NCI-H526 treated with DMSO at 0.1 percent for 48 hours (cell line): ENCODE measurements at regions not wholly inside any gene's neighbourhood (a gene's known extent, or its start where the extent isn't known, plus 50 kb on each side); places are given as distances from the start of the nearest gene placed in this dataset.

Source experiments
- DNase-seq: peaks from one replicate; lab custom pipeline; 2025; lab: John Stamatoyannopoulos, UW

GRCh38 chr13:112194167-112194530, 127.2 kb downstream of the SOX1 start:
- no peak for DNase-seq

DNA sequence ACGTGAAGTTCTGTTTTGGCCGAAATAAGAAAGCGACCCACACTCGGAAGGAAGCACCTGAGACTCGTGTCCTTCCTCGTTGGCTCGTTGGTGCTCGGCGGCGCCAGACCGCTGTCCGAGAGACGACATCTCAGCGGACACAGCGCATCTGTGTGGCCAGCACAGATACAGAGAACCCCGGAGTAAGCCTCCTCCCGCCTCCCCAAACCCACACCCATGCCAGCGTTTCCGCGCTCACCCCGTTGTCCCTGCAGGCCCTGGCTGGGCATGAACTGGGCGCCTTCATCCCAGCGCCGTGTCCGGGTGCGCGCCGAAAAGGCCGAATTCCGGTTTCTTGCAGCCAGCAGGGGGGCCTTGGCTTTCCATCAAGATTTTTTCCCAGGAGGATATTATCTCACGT, 127.6 kb downstream of the SOX1 start:
- no peak for DNase-seq

- no peak for DNase-seq
Observed at GRCh38 chr13:112198396-112199010, 131.6 kb downstream of the SOX1 start.

DNA sequence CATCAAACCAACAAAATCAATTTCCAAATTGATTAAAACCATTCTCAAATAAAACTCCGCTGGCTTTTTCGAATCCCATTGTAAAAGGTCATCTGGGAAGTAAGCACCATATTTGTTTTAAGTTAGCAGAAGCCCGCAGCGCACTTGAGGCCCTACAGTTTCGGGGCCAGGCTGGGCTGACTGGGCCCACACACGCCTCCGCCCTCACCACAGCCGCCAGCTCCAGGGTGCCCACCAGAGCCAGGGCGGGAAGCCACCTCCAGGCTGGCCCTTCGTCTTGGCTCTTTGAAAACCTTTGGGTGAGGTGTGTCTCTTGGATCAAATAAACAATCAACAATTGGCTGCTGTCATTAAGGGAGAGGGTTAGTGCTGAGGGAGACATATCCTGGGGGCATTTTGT, 133.3 kb downstream of the SOX1 start:
- no peak for DNase-seq

DNA sequence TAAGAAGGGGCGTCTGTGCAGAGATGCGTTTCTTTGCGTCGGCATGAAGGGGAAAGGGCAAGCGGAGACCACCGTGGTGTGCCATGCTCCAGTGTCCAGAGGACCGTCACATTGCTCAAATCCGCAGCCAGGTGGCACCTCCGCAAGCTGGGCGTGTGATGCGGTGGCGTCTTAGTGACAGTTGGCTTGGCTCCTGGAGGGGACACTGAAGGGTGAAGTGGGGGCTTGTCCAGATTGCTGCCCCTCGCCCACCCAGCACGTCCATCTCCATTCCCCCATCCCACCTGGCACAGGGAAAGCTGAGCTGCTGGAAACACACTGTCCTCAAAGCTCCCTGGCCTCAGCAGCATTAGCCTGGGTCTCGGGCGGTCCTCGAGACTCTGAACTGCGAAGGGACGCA, 135.3 kb downstream of the SOX1 start:
- DNase-seq: no peak

GRCh38 chr13:112202966-112203365, 136.0 kb downstream of the SOX1 start:
- no peak for DNase-seq

GRCh38 chr13:112203614-112204013, 136.7 kb downstream of the SOX1 start:
- no peak for DNase-seq

DNA sequence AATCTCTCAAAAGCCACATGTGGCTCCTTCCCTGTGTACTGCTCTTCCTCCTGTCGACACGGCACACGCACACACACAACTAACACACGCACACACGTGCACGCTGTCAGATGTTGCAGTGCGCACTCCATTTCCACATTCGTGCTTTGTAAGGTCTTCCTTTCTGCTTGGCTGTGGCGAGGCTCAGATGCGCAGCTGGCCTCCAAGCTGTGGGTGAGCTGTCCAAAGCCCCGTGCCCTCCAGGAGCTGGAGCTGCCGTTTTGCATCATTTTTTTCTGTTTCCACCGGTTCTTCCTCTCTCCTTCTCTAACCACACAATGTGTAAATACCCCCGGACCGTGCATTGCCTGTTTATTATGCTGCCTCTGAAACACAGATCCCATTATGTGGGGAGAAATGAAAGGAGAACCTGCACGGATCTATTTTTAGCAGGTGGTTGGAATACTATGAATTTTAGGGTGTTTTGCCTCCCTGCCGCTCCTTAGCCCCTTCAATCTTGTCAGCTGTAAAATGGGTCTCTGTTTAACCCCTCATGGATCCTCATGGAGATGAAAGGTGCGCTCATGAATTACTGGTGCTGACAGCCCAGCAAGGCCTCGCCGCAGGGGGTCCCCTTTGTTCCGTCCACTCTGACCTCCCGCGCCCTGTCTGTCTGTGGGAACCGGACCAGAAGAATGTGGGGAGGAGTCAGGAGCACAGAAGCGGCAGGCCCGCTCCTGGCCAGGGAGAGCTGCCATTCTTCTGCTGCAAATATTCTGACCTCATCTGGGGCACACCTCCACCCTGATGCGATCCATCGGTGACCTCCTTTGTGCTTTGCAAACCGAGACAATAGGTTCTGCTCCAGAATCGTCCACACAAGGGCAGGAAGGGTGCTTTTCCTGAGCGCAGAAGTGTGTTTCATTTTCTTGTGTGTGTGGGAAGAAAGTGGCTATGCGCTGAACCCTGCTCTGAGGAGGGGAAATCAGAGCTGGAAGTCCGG, 137.7 kb downstream of the SOX1 start:
- DNase-seq: no peak

GRCh38 chr13:112205990-112206389, 139.0 kb downstream of the SOX1 start:
- no peak for DNase-seq

DNA sequence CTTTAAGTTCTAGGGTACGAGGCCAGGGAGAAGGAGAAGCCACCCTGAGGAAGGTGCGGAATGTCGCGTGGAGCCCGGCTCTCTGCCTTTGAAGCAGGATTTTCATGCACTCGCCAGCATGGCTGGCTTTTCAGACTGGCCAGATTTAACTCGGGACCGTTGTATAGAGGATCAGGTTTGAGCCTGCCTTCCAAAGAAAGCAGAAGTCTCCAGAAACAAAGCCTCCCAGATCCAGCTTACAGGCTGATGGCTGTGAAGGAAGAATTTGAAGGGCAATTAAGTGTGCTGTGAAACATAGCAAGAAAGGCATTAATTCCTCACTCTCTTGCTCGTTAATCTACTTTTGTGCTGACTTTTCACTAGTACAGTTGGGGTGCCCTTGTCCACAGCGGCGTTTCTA, 140.2 kb downstream of the SOX1 start:
- no peak for DNase-seq

DNA sequence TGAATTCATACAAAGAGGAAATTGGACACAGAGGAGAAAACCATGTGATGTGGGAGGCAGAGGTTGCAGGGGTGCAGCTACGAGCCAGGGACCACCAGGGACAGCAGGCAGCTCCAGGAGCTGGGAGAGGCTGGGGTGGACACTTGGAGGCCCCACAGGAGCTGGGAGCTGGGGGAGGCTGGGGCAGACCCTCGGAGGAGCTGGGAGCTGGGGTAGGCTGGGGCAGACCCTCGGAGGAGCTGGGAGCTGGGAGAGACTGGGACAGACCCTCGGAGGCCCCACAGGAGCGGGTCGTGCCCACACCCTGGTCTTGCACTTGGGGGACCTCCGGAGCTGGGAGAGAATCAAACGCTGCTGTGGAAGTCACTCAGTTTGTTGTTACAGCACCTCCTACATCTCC, 141.7 kb downstream of the SOX1 start:
- no peak for DNase-seq

GRCh38 chr13:112209266-112209665, 142.3 kb downstream of the SOX1 start:
- DNase-seq: no peak

- DNase-seq: no peak
Observed at GRCh38 chr13:112209711-112210110, 142.8 kb downstream of the SOX1 start.

- peak; percentile 30 for DNase-seq
Observed at GRCh38 chr13:112210371-112210770, 143.4 kb downstream of the SOX1 start.

GRCh38 chr13:112212533-112212932, 145.6 kb downstream of the SOX1 start:
- no peak for DNase-seq

- DNase-seq: no peak
Observed at GRCh38 chr13:112213467-112214255, 146.7 kb downstream of the SOX1 start.

DNA sequence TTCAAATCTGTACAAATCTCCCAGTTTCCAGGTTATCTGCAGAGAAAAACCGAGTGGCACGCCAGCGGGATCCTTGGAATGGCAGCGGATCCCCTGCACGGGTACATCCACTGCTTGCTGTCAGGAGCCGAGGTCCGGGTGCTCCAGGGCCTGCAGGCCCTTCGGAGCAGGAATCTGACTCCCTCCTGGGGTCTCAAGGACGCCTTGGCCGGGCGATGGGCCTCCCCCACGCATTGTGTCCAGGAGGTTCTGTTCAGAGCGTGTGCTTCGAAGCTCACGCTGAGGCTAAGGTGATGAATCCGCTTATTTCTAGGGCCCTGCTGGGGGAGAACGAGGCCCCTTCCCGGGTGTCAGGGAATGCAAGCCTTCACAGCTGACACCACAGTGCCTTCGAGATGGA, 148.9 kb downstream of the SOX1 start:
- DNase-seq: no peak

DNA sequence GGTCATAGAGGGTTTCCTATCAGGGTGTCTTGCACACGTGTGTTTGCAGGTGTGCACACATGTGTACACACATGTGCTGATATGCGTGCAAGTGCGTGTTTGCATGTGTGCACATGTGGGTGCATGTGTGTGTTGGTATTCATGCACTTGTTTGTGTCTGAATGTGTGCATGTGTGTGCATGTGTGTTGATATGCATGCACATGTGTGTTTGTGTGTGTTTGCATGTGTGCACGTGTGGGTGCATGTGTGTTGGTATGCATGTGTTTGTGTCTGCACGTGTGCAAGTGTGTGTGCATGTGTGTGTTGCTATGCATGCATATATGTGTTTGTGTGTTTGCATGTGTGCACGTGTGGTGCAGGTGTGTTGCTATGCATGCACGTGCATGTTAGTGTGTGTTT, 150.5 kb downstream of the SOX1 start:
- no peak for DNase-seq

DNA sequence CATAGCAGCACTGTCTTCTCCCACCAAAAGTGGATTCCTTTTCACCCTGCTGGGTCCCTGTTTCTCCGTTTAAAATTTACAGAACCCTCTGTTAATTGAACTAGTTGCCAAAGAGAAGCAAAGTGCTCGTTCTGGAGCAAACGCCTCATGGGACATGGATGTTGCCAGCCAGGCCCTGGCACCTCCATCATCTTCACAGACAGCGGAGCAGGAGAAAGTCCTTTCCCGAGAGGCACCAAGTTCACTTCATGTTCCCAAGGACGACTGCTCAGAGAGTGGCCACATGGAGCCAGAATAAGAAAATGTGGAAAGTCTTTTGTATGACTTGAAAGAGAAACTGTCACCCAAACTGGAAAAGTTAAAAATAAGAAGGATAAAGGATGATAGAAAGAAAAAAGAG, 151.5 kb downstream of the SOX1 start:
- DNase-seq: no peak

- DNase-seq: no peak
Observed at GRCh38 chr13:112219740-112220139, 152.8 kb downstream of the SOX1 start.

GRCh38 chr13:112220296-112220875, 153.4 kb downstream of the SOX1 start:
- DNase-seq: no peak

GRCh38 chr13:112220925-112221324, 154.0 kb downstream of the SOX1 start:
- no peak for DNase-seq
